ENCODE measurements at regions not wholly inside any gene's neighbourhood (a gene's known extent, or its start where the extent isn't known, plus 50 kb on each side); places are given as distances from the start of the nearest gene placed in this dataset.

GRCh38 chr3:36142746-36143145 is 237.6 kb upstream of the STAC start:
- no peaks in the 10 kb centered on the region for H3K36me3 ChIP-seq
- H3K9me3 ChIP-seq = no peaks in the 10 kb centered on the region
- no peak for TF ChIP-seq CTCF (IDR thresholded peaks at IDR 0.05)
- H3K27ac ChIP-seq = no peak overlapping the region
- H3K27me3 ChIP-seq = no peaks in the 10 kb centered on the region
- no peak overlapping the region for H3K4me3 ChIP-seq
- no peak for DNase-seq (ENCODE audit: low spot score)
- no peaks in the 10 kb centered on the region for H3K4me1 ChIP-seq

- Histone ChIP-seq H3K36me3 (no peaks in the 10 kb centered on the region), H3K4me1 (no peaks in the 10 kb centered on the region), H3K27ac (no peak overlapping the region), H3K9me3 (no peaks in the 10 kb centered on the region), H3K4me3 (no peak overlapping the region), H3K27me3 (no peaks in the 10 kb centered on the region)
- DNase-seq (ENCODE audit: low spot score) = no peak
- no peak for TF ChIP-seq CTCF (IDR thresholded peaks at IDR 0.05)
These were observed 233.9 kb upstream of the STAC start for GRCh38 chr3:36146404-36146803.

GRCh38 chr3:36147934-36148558 is 232.3 kb upstream of the STAC start:
- Histone ChIP-seq H3K27ac (no peak overlapping the region), H3K4me3 (no peak overlapping the region), H3K9me3 (no peaks in the 10 kb centered on the region), H3K36me3 (no peaks in the 10 kb centered on the region), H3K27me3 (no peaks in the 10 kb centered on the region), H3K4me1 (no peaks in the 10 kb centered on the region)
- no peak for DNase-seq (ENCODE audit: low spot score)
- no peak for TF ChIP-seq CTCF (IDR thresholded peaks at IDR 0.05)

GRCh38 chr3:36149447-36149865 is 230.8 kb upstream of the STAC start:
- H3K9me3 ChIP-seq = no peaks in the 10 kb centered on the region
- no peak for DNase-seq (ENCODE audit: low spot score)
- H3K27ac ChIP-seq = no peak overlapping the region
- no peaks in the 10 kb centered on the region for H3K27me3 ChIP-seq
- H3K36me3 ChIP-seq = no peaks in the 10 kb centered on the region
- no peak overlapping the region for H3K4me3 ChIP-seq
- no peak for TF ChIP-seq CTCF (IDR thresholded peaks at IDR 0.05)
- H3K4me1 ChIP-seq = no peaks in the 10 kb centered on the region

- no peaks in the 10 kb centered on the region for H3K4me1 ChIP-seq
- H3K4me3 ChIP-seq = no peak overlapping the region
- H3K9me3 ChIP-seq = no peaks in the 10 kb centered on the region
- no peak for DNase-seq (ENCODE audit: low spot score)
- H3K27me3 ChIP-seq = no peaks in the 10 kb centered on the region
- H3K27ac ChIP-seq = no peak overlapping the region
- no peaks in the 10 kb centered on the region for H3K36me3 ChIP-seq
- no peak for TF ChIP-seq CTCF (IDR thresholded peaks at IDR 0.05)
These were observed 224.8 kb upstream of the STAC start for GRCh38 chr3:36155515-36155914.

- Histone ChIP-seq H3K36me3 (no peaks in the 10 kb centered on the region), H3K4me3 (no peak overlapping the region), H3K27ac (no peak overlapping the region), H3K4me1 (no peaks in the 10 kb centered on the region), H3K27me3 (no peaks in the 10 kb centered on the region), H3K9me3 (no peaks in the 10 kb centered on the region)
- no peak for DNase-seq (ENCODE audit: low spot score)
- TF ChIP-seq CTCF (IDR thresholded peaks at IDR 0.05) = no peak
These were observed 215.9 kb upstream of the STAC start for GRCh38 chr3:36164400-36164799.

Measured in right atrium auricular region (tissue), 2 donors.